GM18909 (cell line): ENCODE measurements at regions not wholly inside any gene's neighbourhood (a gene's known extent, or its start where the extent isn't known, plus 50 kb on each side); places are given as distances from the start of the nearest gene placed in this dataset.
"Not testable (repeated sequence)": the region's sequence is repeated elsewhere in the genome, so short reads cannot be mapped to it uniquely, and the experiment has no call there.

Experiments
- ATAC-seq: cut with Tn5 transposase; IDR thresholded peaks from one replicate; pipeline ENCODE4 v1.9.1; 2021; ENCODE audit warnings: mild to moderate bottlenecking; ENCODE audit not compliant: unreplicated experiment, poor library complexity

GRCh38 chr15:21174761-21175160 is 265.5 kb downstream of the POTEB3 start:
- ATAC-seq = not testable (repeated sequence)

- not testable (repeated sequence) for ATAC-seq
Observed at GRCh38 chr15:21151203-21151966, 285.3 kb upstream of the POTEB2 start.

DNA sequence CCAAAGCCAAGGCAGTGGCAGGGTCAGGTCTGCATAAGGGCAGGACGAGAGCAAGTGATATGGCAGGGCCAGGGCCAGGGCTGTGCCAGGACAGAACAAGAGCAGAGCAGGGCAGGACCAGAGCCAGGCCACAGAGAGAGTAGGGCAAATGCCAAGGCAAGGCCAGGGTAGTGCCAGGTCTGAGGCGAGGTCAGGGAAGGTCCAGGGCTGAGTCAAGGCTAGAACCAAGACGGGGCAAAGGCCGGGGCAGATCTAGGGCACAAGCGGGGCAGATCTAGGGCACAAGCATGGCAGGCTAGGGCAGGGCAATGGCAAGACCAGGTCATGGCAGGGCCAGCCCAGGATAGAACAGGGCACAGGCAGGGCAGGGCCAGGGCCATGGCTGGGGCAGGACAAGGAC is 282.0 kb upstream of the POTEB2 start:
- ATAC-seq = not testable (repeated sequence)

DNA sequence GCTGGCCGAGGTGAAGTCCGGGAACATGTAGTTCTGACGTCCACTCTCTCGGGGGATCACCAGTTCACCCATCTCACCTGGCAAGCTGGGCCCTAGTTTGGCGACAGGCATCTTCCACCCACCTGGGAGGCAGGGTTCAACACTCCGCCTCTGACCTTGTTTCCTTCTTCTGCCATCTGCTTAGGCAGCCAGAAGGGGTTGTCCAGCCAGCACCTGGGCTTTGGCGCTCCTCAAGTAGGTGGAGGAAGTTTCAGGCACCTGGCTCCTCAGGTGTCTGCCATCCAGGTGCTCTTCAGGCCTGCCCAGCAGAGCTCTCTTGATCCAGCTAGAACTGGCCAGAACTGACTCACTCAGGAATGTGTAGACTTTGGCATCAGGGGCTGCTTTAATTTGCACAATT is 267.8 kb upstream of the POTEB2 start:
- not testable (repeated sequence) for ATAC-seq

DNA sequence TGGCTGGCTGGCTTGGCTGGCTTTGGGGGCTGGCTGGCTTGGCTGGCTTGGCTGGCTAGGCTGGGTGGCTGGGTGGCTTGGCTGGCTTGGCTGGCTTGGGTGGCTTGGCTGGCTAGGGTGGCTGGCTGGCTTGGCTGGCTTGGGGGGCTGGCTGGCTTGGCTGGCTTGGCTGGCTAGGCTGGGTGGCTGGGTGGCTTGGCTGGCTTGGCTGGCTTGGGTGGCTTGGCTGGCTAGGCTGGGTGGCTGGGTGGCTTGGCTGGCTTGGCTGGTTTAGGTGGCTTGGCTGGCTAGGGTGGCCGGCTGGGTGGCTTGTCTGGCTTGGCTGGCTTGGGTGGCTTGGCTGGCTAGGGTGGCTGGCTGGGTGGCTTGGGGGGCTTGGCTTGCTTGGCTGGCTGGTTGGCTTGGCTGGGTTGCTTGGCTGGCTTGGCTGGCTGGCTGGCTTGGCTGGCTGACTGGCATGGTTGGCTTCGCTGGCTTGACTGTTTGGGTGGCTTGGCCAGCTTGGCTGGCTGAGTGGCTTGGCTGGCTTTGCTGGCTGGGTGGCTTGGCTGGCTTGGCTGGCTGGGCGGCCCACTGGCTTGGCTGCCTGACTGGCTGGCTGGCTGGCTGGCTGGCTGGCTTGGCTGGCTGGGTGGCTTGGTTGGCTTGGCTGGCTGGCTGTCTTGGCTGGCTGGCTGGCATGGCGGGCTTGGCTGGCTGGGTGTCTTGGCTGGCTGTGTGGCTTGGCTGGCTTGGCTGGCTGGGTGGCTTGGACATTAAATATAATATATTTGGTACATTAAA is 246.3 kb upstream of the POTEB2 start:
- ATAC-seq = not testable (repeated sequence)

DNA sequence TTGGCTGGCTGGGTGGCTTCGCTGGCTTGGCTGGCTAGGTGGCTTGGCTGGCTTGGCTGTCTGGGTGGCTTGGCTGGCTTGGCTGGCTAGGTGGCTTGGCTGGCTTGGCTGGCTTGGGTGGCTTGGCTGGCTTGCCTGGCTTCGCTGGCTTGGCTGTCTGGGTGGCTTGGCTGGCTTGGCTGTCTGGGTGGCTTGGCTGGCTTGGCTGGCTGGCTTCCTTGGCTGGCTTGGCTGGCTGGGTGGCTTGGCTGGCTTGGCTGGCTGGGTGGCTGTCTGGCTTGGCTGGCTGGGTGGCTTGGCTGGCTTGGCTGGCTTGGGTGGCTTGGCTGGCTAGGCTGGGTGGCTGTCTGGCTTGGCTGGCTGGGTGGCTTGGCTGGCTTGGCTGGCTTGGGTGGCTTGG is 245.7 kb upstream of the POTEB2 start:
- ATAC-seq = not testable (repeated sequence)

DNA sequence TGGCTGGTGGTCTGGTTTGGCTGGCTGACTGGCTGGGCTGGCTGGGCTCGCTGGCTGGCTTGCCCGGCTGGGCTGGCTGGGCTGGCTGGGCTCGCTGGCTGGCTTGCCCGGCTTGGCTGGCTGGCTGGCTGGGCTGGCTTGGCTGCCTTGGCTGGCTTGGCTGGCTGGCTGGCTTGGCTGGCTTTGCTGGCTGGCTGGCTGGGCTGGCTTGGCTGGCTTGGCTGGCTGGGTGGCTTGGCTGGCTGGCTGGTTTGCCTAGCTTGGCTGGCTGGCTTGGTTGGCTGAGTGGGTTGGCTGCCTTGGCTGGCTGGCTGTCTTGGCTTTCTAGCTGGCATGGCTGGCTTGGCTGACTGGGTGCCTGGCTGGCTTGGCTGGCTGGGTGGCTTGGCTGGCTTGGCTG is 245.1 kb upstream of the POTEB2 start:
- ATAC-seq = not testable (repeated sequence)

DNA sequence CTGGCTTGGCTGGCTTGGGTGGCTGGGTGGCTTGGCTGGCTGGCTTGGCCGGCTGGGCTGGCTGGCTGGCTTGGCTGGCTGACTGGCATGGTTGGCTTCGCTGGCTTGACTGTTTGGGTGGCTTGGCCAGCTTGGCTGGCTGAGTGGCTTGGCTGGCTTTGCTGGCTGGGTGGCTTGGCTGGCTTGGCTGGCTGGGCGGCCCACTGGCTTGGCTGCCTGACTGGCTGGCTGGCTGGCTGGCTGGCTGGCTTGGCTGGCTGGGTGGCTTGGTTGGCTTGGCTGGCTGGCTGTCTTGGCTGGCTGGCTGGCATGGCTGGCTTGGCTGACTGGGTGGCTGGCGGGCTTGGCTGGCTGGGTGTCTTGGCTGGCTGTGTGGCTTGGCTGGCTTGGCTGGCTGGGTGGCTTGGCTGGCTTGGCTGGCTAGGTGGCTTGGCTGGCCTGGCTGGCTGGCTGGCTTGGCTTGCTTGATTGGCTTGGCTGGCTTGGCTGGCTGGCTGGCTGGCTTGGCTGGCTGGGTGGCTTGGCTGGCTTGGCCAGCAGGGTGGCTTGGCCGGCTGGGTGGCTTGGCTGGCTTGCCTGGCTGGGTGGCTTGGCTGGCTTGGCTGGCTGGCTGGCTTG is 244.2 kb upstream of the POTEB2 start:
- ATAC-seq = not testable (repeated sequence)

GRCh38 chr15:21108384-21108783 is 242.3 kb upstream of the POTEB2 start:
- ATAC-seq = not testable (repeated sequence)

DNA sequence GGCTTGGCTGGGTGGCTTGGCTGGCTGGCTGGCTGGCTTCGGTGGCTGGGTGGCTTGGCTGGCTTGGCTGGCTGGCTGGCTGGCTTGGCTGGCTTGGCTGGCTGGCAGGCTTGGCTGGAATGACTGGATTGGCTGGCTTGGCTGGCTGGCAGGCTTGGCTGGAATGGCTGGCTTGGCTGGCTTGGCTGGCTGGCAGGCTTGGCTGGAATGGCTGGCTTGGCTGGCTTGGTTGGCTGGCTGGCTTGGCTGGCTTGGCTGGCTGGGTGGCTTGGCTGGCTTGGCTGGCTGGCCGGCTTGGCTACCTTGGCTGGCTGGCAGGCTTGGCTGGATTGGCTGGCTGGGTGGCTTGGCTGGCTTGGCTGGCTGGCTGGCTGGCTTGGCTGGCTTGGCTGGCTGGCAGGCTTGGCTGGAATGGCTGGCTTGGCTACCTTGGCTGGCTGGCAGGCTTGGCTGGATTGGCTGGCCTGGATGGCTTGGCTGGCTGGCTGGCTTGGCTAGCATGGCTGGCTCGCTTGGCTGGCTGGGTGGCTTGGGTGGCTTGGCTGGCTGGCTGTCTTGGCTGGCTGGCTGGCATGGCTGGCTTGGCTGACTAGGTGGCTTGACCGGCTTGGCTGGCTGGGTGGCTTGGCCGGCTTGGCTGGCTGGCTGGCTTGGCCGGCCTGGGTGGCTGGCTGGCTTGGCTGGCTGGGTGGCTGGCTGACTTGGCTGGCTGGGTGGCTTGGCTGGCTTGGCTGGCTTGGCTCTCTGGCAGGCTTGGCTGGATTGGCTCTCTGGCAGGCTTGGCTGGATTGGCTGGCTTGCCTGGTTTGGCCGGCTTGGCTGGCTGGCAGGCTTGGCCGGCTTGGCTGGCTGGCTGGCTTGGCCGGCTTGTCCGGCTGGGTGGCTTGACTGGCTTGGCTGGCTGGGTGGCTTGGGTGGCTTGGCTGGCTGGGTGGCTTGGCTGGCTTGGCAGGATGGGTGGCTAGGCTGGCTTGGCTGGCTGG is 241.6 kb upstream of the POTEB2 start:
- not testable (repeated sequence) for ATAC-seq

DNA sequence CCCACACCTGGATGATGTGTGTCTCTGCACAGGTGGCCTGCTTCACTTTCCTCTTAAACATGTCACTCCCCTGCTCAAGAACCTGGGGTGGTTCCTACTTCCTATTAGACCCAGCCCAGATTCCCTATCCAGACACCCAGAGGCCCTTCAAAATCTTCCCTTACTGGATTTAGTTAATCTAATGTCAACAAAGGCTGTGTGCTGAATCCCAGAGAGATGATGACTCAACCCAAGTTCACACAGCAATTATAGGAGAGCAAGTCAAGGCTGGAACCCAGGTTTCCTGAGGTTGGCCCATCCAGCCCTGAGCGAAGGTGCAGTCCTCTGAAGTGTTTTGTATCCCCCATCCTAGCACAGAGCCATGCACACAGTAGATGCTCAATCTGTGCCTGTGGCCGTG is 230.5 kb upstream of the POTEB2 start:
- not testable (repeated sequence) for ATAC-seq

- ATAC-seq = not testable (repeated sequence)
Observed at GRCh38 chr15:21079544-21079943, 213.4 kb upstream of the POTEB2 start.

DNA sequence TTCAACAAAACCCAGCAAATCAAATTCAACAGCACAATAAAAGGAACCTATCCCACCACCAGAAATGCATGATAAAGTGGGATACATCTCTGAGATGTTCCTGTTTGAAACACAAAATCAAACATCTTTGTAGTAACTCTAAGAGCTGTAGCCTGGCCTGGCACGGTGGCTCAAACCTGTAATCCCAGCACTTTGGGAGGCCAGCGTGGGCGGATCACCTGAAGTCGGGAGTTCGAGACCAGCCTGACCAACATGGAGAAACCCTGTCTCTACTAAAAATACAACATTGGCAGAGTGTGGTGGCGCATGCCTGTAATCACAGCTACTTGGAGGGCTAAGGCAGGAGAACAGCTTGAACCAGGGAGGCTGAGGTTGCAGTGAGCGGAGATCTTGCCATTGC is 202.8 kb upstream of the POTEB2 start:
- ATAC-seq = not testable (repeated sequence)

- ATAC-seq = not testable (repeated sequence)
Observed at GRCh38 chr15:21063512-21063911, 197.4 kb upstream of the POTEB2 start.

DNA sequence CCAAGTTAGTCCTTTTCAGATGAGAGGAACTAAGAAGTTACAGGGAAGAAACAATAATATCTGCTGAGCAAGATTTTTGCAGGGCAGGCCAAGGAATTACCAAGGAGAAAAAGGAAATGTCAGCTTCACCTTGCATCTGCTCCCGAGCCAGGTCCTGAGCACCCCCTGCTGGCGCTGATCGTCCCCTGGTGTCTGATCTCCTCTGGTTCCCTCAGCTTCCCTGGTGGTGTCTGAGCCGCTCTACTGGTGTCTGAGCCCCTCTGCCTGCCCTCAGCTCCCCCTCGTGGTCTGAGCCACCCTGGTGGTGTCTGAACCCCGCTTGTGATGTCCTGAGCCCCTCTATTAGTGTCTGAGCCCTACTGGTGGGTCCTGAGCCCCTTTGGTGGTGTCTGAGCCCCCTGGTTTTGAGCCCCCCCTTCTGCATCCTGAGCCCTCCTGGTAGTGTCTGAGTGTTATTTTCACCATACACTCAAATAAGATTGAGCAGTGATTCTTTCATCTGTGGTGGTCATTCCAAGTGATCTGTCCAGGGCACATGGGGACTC is 196.6 kb upstream of the POTEB2 start:
- not testable (repeated sequence) for ATAC-seq

- ATAC-seq = not testable (repeated sequence)
Observed at GRCh38 chr15:21051866-21052265, 185.8 kb upstream of the POTEB2 start.

GRCh38 chr15:21031703-21032102 is 165.6 kb upstream of the POTEB2 start:
- not testable (repeated sequence) for ATAC-seq

DNA sequence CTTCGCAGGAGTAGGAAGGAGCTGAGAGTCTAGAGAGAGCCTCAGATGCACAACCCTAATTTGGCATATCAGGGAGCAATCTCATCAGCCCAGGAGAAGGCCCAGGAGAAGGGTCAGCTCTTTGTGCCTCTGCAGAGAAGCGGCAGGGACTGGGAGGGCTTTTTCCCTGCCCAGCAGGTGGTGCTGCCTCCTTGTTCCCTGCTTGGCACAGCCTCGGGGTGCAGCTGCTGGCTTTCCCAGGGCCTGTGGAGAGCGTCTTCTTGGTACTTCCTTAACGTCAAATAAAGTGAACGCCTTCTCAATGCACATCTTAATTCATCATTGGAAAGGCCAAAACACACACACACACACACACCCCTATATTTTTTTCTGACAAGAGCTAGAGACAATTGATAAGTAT is 162.9 kb upstream of the POTEB2 start:
- ATAC-seq = not testable (repeated sequence)

GRCh38 chr15:21027942-21028341 is 161.8 kb upstream of the POTEB2 start:
- ATAC-seq = not testable (repeated sequence)
